ENCODE measurements at regions not wholly inside any gene's neighbourhood (a gene's known extent, or its start where the extent isn't known, plus 50 kb on each side); places are given as distances from the start of the nearest gene placed in this dataset.

- FAIRE-seq = no peak
- intact Hi-C loops (cut with DNase I) = no loop called here
- no peak for ATAC-seq
These were observed 68.5 kb upstream of the DUSP10 start for GRCh38 chr1:221810406-221810805.

GRCh38 chr1:221809091-221810029, 67.5 kb upstream of the DUSP10 start:
- Histone ChIP-seq H3K27ac (no peak overlapping the region), H3K9me3 (no peaks in the 10 kb centered on the region), H3K4me1 (peaks cover 5 to 12% (median 10%) of the 10 kb centered on the region in 3 donors), H3K27me3 (no peaks in the 10 kb centered on the region), H3K4me3 (no peak overlapping the region), H3K36me3 (no peaks in the 10 kb centered on the region)
- ATAC-seq = peak in 1 of 4 donors; percentile 35
- TF ChIP-seq CTCF (IDR thresholded peaks at IDR 0.05) = no peak
- DNase-seq = no peak
- no peak for FAIRE-seq
- intact Hi-C loops (cut with DNase I) = no loop called here
- WGBS, 2 donors = 57 to 69% methylated on average over 12 of the region's 12 CpGs

More at GRCh38 chr1:221810406-221810805, 68.5 kb upstream of the DUSP10 start:
- H3K27ac ChIP-seq = no peak overlapping the region
- H3K27me3 ChIP-seq = no peaks in the 10 kb centered on the region
- no peak overlapping the region for H3K4me3 ChIP-seq
- peaks cover 0 to 6% (median 4%) of the 10 kb centered on the region in 3 donors for H3K4me1 ChIP-seq
- no peak for DNase-seq
- 86 to 89% methylated on average over 2 of the region's 2 CpGs for WGBS, 2 donors
- no peaks in the 10 kb centered on the region for H3K36me3 ChIP-seq
- no peaks in the 10 kb centered on the region for H3K9me3 ChIP-seq
- no peak for TF ChIP-seq CTCF (IDR thresholded peaks at IDR 0.05)

GRCh38 chr1:221806984-221807383, 65.1 kb upstream of the DUSP10 start:
- no peak for DNase-seq
- no peak for ATAC-seq
- Histone ChIP-seq H3K27ac (no peak overlapping the region), H3K4me1 (peaks cover 15 to 19% (median 18%) of the 10 kb centered on the region in 3 donors), H3K4me3 (no peak overlapping the region), H3K9me3 (no peaks in the 10 kb centered on the region), H3K27me3 (no peaks in the 10 kb centered on the region), H3K36me3 (no peaks in the 10 kb centered on the region)
- FAIRE-seq = no peak
- intact Hi-C loops (cut with DNase I) = no loop called here
- TF ChIP-seq CTCF (IDR thresholded peaks at IDR 0.05) = no peak

GRCh38 chr1:221806236-221806635, 64.3 kb upstream of the DUSP10 start:
- no peak for FAIRE-seq

More at GRCh38 chr1:221806236-221806635, 64.3 kb upstream of the DUSP10 start:
- ATAC-seq = no peak
- H3K4me3 ChIP-seq = no peak overlapping the region
- H3K9me3 ChIP-seq = no peaks in the 10 kb centered on the region
- no peak overlapping the region for H3K27ac ChIP-seq
- WGBS, 2 donors = 96 to 97% methylated on average over 1 of the region's 1 CpG
- H3K27me3 ChIP-seq = no peaks in the 10 kb centered on the region
- DNase-seq = no peak
- intact Hi-C loops (cut with DNase I) = no loop called here
- no peaks in the 10 kb centered on the region for H3K36me3 ChIP-seq
- H3K4me1 ChIP-seq = peaks cover 15 to 19% (median 18%) of the 10 kb centered on the region in 3 donors
- no peak for TF ChIP-seq CTCF (IDR thresholded peaks at IDR 0.05)
